ENCODE measurements at regions not wholly inside any gene's neighbourhood (a gene's known extent, or its start where the extent isn't known, plus 50 kb on each side); places are given as distances from the start of the nearest gene placed in this dataset.

- TF ChIP-seq, protein P1, sequence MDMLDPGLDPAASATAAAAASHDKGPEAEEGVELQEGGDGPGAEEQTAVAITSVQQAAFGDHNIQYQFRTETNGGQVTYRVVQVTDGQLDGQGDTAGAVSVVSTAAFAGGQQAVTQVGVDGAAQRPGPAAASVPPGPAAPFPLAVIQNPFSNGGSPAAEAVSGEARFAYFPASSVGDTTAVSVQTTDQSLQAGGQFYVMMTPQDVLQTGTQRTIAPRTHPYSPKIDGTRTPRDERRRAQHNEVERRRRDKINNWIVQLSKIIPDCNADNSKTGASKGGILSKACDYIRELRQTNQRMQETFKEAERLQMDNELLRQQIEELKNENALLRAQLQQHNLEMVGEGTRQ (IDR thresholded peaks at IDR 0.05; ENCODE audit: low read length): no peak
- TF ChIP-seq TCF12 (IDR thresholded peaks at IDR 0.05; ENCODE audit: low read depth, low read length) (no peak), KDM5A (IDR thresholded peaks at IDR 0.05; ENCODE audit: low read length) (no peak), RAD21 (IDR thresholded peaks at IDR 0.05 in 1 of 2, conservative IDR thresholded peaks at IDR 0.05 in 1 of 2; ENCODE audit: low read depth in 2 of 2, low read length in 2 of 2) (no peak), SUZ12 (IDR thresholded peaks at IDR 0.05; ENCODE audit: low read length) (peak; percentile 18; the same call in 1 of the 2 replicates), SP4 (IDR thresholded peaks at IDR 0.05; ENCODE audit: low read length) (no peak), GTF2F1 (IDR thresholded peaks at IDR 0.05; ENCODE audit: borderline replicate concordance, low read depth, low read length) (no peak), JUND (IDR thresholded peaks at IDR 0.05; ENCODE audit: low read length) (no peak), TEAD4 (IDR thresholded peaks at IDR 0.05; ENCODE audit: low read depth, low read length) (peak; percentile 54; the same call in 1 of the 2 replicates), RBBP5 (IDR thresholded peaks at IDR 0.05; ENCODE audit: borderline replicate concordance, low read depth, low read length) (no peak), CTBP2 (IDR thresholded peaks at IDR 0.05; ENCODE audit: borderline replicate concordance, insufficient read depth, insufficient read length, low read length) (no peak), KDM4A (IDR thresholded peaks at IDR 0.05; ENCODE audit: low read depth, low read length, severe bottlenecking) (peak; percentile 96), BRCA1 (IDR thresholded peaks at IDR 0.05; ENCODE audit: low read depth, low read length) (no peak), BCL11A (IDR thresholded peaks at IDR 0.05; ENCODE audit: low read depth in 2 of 2, low read length in 2 of 2) (no peak), SP2 (IDR thresholded peaks at IDR 0.05; ENCODE audit: low read length) (no peak), KDM1A (IDR thresholded peaks at IDR 0.05; ENCODE audit: borderline replicate concordance, low read length) (no peak), CHD2 (IDR thresholded peaks at IDR 0.05; ENCODE audit: low read length) (no peak), ATF2 (IDR thresholded peaks at IDR 0.05; ENCODE audit: low read length) (no peak), SIX5 (IDR thresholded peaks at IDR 0.05; ENCODE audit: low read depth, low read length) (no peak), HDAC6 (IDR thresholded peaks at IDR 0.05; ENCODE audit: low read depth, low read length) (no peak), JUN (IDR thresholded peaks at IDR 0.05; ENCODE audit: low read depth, low read length) (no peak)
- TF ChIP-seq, protein P2, sequence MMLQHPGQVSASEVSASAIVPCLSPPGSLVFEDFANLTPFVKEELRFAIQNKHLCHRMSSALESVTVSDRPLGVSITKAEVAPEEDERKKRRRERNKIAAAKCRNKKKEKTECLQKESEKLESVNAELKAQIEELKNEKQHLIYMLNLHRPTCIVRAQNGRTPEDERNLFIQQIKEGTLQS (IDR thresholded peaks at IDR 0.05; ENCODE audit: insufficient read depth, low read depth, low read length): no peak
These were observed 183.5 kb downstream of the POM121L12 start (continued) for GRCh38 chr7:53218730-53219504.

All from H1 (cell line).